A673 (cell line): ENCODE measurements at regions not wholly inside any gene's neighbourhood (a gene's known extent, or its start where the extent isn't known, plus 50 kb on each side); places are given as distances from the start of the nearest gene placed in this dataset.

Experiments used
- EZH2 ChIP-seq: fragments of 200-600 bp; sonication (generic); IDR thresholded peaks from 2 replicates; pipeline ENCODE4 v1.6.1; 2017; ENCODE audit warnings: borderline replicate concordance, low read depth, mild to moderate bottlenecking, mixed read lengths, antibody characterized with exemption, low read length; ENCODE audit not compliant: poor library complexity, severe bottlenecking
- TF ChIP-seq, protein P1 (sequence below): fragments of 300-800, 200-600 bp; sonication (generic); conservative IDR thresholded peaks from 2 replicates; pipeline ENCODE4 v1.5.1; 2017; ENCODE audit warnings: low read depth, mild to moderate bottlenecking, antibody characterized with exemption, low read length, moderate library complexity, mixed read lengths

DNA sequence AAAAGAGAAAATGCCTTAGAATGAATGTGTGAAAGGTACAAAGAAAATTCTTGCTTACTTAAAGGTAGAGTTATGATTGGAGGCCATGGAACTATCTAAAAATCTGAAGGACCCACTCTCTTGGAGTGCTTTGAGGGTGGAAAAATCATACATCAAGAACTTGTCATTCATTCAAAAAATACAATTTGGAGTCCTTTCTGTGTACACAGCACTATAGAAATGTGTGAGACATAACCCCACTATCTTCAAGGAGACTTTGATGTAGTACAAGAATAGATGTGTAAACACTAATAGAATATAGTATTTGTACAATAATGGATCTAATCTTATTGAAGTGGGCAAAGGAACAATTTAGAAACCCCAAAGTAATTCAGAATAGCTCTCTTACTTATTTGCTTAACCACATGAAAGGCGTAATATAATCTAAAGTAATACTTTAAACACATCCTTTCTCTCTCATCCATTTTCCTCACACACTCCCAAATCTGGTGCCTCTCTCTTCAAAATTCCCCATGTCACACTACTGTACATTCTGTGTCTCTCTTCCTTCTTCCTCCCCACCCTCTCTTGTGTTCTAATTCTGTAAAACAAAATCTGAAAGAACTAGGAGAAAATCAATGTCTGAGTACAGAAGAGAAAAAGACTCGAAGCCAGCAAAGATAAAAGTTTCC, 166.7 kb downstream of the DNAJB9 start:
- TF ChIP-seq, protein P1, sequence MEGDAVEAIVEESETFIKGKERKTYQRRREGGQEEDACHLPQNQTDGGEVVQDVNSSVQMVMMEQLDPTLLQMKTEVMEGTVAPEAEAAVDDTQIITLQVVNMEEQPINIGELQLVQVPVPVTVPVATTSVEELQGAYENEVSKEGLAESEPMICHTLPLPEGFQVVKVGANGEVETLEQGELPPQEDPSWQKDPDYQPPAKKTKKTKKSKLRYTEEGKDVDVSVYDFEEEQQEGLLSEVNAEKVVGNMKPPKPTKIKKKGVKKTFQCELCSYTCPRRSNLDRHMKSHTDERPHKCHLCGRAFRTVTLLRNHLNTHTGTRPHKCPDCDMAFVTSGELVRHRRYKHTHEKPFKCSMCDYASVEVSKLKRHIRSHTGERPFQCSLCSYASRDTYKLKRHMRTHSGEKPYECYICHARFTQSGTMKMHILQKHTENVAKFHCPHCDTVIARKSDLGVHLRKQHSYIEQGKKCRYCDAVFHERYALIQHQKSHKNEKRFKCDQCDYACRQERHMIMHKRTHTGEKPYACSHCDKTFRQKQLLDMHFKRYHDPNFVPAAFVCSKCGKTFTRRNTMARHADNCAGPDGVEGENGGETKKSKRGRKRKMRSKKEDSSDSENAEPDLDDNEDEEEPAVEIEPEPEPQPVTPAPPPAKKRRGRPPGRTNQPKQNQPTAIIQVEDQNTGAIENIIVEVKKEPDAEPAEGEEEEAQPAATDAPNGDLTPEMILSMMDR, result no peak
- no peak for TF ChIP-seq EZH2
